OCI-LY3 (cell line): ENCODE measurements at regions not wholly inside any gene's neighbourhood (a gene's known extent, or its start where the extent isn't known, plus 50 kb on each side); places are given as distances from the start of the nearest gene placed in this dataset.

Source experiments
- CTCF ChIP-seq: fragments of 200-600, 300-600 bp; sonication (generic); IDR thresholded peaks from 2 replicates; pipeline ENCODE4 v1.5.1; 2014; ENCODE audit warnings: antibody characterized with exemption, low read length, low read depth
- EZH2phosphoT487 ChIP-seq: fragments of 200-600 bp; shearing (Covaris generic); IDR thresholded peaks from 2 replicates; pipeline ENCODE4 v1.6.1; 2018; ENCODE audit warnings: antibody characterized with exemption, mixed run types, low read depth

- TF ChIP-seq EZH2phosphoT487 (no peak), CTCF (no peak)
Measured at GRCh38 chr4:106614441-106614840, 245.9 kb upstream of the GIMD1 start.
